SHP77 (cell line): ENCODE measurements at regions not wholly inside any gene's neighbourhood (a gene's known extent, or its start where the extent isn't known, plus 50 kb on each side); places are given as distances from the start of the nearest gene placed in this dataset.

Source experiments
- DNase-seq, 2 experiments: peaks; one replicate each; lab custom pipeline; 2025; lab: John Stamatoyannopoulos, UW

- no peak for DNase-seq
These were observed 462.0 kb downstream of the HS3ST3B1 start for GRCh38 chr17:14762736-14763479.

- DNase-seq = no peak
These were observed 460.0 kb downstream of the HS3ST3B1 start for GRCh38 chr17:14760719-14761411.

- DNase-seq = no peak
These were observed 459.3 kb downstream of the HS3ST3B1 start for GRCh38 chr17:14760212-14760611.

- no peak for DNase-seq
These were observed 458.4 kb downstream of the HS3ST3B1 start for GRCh38 chr17:14759325-14759724.

- DNase-seq = no peak
These were observed 455.6 kb downstream of the HS3ST3B1 start for GRCh38 chr17:14756479-14756878.

- no peak for DNase-seq
These were observed 454.1 kb downstream of the HS3ST3B1 start for GRCh38 chr17:14755002-14755401.

GRCh38 chr17:14753383-14753782, 452.5 kb downstream of the HS3ST3B1 start:
- DNase-seq = no peak

GRCh38 chr17:14752011-14752410, 451.1 kb downstream of the HS3ST3B1 start:
- no peak for DNase-seq

GRCh38 chr17:14750866-14751265, 450.0 kb downstream of the HS3ST3B1 start:
- DNase-seq = no peak

- no peak for DNase-seq
These were observed 448.4 kb downstream of the HS3ST3B1 start for GRCh38 chr17:14749269-14749668.

GRCh38 chr17:14748036-14748710, 447.3 kb downstream of the HS3ST3B1 start:
- no peak for DNase-seq

GRCh38 chr17:14747603-14747950, 446.7 kb downstream of the HS3ST3B1 start:
- DNase-seq = no peak

- no peak for DNase-seq
These were observed 446.1 kb downstream of the HS3ST3B1 start for GRCh38 chr17:14746822-14747602.

GRCh38 chr17:14745541-14745940, 444.7 kb downstream of the HS3ST3B1 start:
- DNase-seq = no peak

- DNase-seq = no peak
These were observed 444.0 kb downstream of the HS3ST3B1 start for GRCh38 chr17:14744761-14745473.

GRCh38 chr17:14741491-14741890, 440.6 kb downstream of the HS3ST3B1 start:
- DNase-seq = no peak

GRCh38 chr17:14739656-14740431, 439.0 kb downstream of the HS3ST3B1 start:
- no peak for DNase-seq

- no peak for DNase-seq
These were observed 437.7 kb downstream of the HS3ST3B1 start for GRCh38 chr17:14738652-14738988.

GRCh38 chr17:14737984-14738651, 437.2 kb downstream of the HS3ST3B1 start:
- no peak for DNase-seq

- no peak for DNase-seq
These were observed 435.8 kb downstream of the HS3ST3B1 start for GRCh38 chr17:14736631-14737030.
